ENCODE measurements at regions not wholly inside any gene's neighbourhood (a gene's known extent, or its start where the extent isn't known, plus 50 kb on each side); places are given as distances from the start of the nearest gene placed in this dataset.

DNA sequence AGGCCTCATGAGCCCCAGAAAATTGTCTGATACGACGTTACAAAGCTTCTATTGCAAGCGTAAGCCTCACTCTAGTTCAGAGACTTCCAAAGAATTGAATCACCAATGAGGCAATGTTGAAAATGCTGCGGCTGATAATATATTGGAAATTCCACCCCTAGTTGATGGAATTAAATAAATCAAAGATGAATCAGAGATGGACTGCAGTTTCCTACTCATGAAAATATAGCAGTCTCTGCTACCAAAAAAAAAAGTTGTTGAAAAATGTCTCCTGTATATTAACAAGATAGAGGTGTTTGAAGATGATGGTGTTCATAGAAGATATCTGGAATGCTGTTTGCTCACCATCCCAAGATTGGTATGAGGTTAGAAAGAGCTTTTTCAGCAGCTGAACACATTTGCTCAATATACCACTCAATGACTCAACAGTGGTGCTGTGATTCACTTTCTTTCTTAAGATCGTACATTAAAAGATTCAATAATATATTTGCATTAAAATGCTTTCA, 99.8 kb upstream of the ARHGAP28 start:
- Mint-ChIP-seq H3K27ac (no peak overlapping the region), H3K4me3 (ENCODE audit: low read depth) (no peak overlapping the region), H3K4me1 (ENCODE audit: low read depth) (no peaks in the 10 kb centered on the region), H3K27me3 (ENCODE audit: low read depth) (no peaks in the 10 kb centered on the region), H3K9me3 (peaks cover 3% of the 10 kb centered on the region), H3K36me3 (ENCODE audit: low read depth) (no peaks in the 10 kb centered on the region)
- intact Hi-C loops (cut with micrococcal nuclease) = no loop called here
- DNase-seq (ENCODE audit: low spot score) = no peak

DNA sequence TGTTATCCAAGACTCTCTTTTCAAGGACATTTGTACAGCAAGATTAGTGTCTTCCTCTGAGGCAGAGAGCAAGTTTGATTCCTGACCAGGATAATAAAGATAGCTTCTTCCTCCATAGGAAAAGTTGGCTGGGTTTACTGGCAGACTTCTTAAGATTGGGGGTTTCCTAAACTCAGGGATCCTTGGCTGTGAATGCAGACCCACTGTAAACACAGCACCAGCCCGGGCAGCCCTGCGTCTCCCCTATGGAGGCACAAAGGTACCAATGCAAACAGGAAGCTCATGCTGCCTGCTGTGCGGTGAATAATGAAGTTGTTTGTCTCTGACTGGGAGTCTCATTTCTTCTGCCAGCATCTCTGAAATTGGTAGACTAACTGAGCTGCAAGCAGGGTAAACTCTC, 96.2 kb upstream of the ARHGAP28 start:
- H3K9me3 Mint-ChIP-seq = peaks cover 3% of the 10 kb centered on the region
- no peak for DNase-seq (ENCODE audit: low spot score)
- H3K27ac Mint-ChIP-seq = no peak overlapping the region
- H3K4me1 Mint-ChIP-seq (ENCODE audit: low read depth) = no peaks in the 10 kb centered on the region
- H3K4me3 Mint-ChIP-seq (ENCODE audit: low read depth) = no peak overlapping the region
- intact Hi-C loops (cut with micrococcal nuclease) = no loop called here
- no peaks in the 10 kb centered on the region for H3K27me3 Mint-ChIP-seq (ENCODE audit: low read depth)
- no peaks in the 10 kb centered on the region for H3K36me3 Mint-ChIP-seq (ENCODE audit: low read depth)

DNA sequence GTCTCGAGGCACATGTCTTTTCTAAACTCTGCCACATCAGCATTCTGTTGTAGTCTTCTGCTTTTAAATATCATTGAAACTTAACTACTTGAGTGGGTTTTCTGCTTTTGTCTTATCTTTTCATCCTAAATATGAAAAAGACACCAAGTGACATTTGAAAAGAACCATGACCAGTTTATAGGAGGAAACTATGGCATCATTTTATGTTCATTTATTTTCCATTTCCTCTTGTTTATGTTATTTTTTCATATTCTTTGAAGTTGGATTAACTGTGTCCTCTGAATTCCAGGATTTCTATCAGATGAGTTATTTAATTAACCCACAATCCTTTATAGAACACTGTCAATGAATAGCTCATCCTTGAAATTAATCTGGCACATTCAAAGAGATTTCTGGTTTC, 93.4 kb upstream of the ARHGAP28 start:
- Mint-ChIP-seq H3K27me3 (ENCODE audit: low read depth) (no peaks in the 10 kb centered on the region), H3K4me1 (ENCODE audit: low read depth) (no peaks in the 10 kb centered on the region), H3K36me3 (ENCODE audit: low read depth) (no peaks in the 10 kb centered on the region), H3K4me3 (ENCODE audit: low read depth) (no peak overlapping the region), H3K27ac (no peak overlapping the region), H3K9me3 (peaks cover 3% of the 10 kb centered on the region)
- no peak for DNase-seq (ENCODE audit: low spot score)
- intact Hi-C loops (cut with micrococcal nuclease) = no loop called here

DNA sequence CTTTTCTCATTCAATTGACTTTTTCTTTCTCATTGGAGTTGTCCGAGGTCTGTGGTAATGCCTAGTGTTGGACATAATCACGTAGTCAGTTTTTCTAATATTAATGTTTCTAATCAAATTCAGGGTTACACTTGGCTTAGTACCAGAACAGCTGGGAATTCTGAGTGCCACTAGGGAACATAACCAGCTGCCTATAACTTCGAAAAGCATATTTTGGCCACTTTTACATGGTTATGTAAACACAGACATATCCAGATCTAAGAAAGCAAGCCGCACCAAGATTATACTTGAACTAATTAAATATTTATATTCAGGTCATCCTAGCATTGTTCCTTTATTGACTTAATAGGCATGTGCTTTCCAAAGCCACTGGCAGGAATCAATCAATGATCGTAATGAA, 91.1 kb upstream of the ARHGAP28 start:
- H3K27me3 Mint-ChIP-seq (ENCODE audit: low read depth) = no peaks in the 10 kb centered on the region
- H3K27ac Mint-ChIP-seq = no peak overlapping the region
- no peaks in the 10 kb centered on the region for H3K36me3 Mint-ChIP-seq (ENCODE audit: low read depth)
- intact Hi-C loops (cut with micrococcal nuclease) = no loop called here
- no peak overlapping the region for H3K4me3 Mint-ChIP-seq (ENCODE audit: low read depth)
- no peak for DNase-seq (ENCODE audit: low spot score)
- no peaks in the 10 kb centered on the region for H3K9me3 Mint-ChIP-seq
- no peaks in the 10 kb centered on the region for H3K4me1 Mint-ChIP-seq (ENCODE audit: low read depth)

DNA sequence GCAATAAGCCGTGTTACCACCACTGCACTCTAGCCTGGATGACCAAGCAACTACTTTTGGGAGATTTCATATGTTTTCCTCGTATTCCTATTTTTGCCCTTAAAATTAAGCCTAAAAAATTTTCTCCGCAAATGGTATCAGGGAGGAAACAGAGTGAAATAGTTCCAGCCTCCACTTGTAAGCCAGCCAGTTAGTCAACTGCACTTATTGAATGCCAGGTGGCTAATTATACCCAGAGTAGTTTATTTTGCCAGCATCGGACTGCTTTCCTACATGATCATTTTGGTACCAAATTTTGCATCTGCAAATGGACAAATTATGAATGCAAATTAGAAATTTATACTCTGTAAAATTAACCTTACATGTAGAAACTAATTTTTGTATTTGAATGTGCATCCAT, 90.2 kb upstream of the ARHGAP28 start:
- Mint-ChIP-seq H3K27me3 (ENCODE audit: low read depth) (no peaks in the 10 kb centered on the region), H3K27ac (no peak overlapping the region), H3K36me3 (ENCODE audit: low read depth) (no peaks in the 10 kb centered on the region), H3K9me3 (no peaks in the 10 kb centered on the region), H3K4me1 (ENCODE audit: low read depth) (no peaks in the 10 kb centered on the region), H3K4me3 (ENCODE audit: low read depth) (no peak overlapping the region)
- DNase-seq (ENCODE audit: low spot score) = no peak
- intact Hi-C loops (cut with micrococcal nuclease) = no loop called here

DNA sequence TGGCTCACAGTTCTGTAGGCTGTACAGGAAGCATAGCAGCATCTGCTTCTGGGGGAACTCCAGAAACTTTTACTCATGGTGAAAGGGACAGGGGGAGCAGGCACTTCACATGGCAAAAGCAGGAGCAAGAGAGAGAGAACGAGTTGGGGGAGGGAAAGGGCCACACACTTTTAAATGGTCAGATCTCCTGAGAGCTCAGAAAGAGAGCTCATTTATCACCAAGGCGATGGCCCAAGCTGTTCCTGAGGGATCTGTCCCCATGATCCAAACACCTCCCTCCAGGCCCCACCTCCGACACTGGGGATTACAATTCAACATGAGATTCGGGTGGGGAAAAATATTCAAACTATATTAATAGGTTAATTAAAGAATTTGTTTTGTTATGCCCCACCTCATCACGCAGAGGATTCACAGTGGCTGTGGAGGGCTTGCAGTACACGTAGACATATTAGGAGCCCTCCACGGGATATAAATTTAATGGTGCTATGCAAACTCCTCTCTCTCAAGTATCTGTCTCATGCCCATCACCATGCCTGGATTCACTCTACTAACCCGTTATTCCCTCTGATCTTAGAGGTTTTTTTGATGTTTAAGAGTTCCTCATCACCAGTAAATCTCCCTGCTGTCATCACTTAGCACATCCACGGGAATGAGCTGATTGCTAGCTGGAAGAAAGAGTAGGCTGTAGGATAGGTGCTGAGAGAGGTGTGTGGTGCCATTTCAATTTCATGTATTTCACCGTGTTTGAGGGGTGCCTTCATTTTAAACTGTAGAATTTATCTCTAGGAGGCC, 84.5 kb upstream of the ARHGAP28 start:
- no peaks in the 10 kb centered on the region for H3K9me3 Mint-ChIP-seq
- intact Hi-C loops (cut with micrococcal nuclease) = no loop called here

DNA sequence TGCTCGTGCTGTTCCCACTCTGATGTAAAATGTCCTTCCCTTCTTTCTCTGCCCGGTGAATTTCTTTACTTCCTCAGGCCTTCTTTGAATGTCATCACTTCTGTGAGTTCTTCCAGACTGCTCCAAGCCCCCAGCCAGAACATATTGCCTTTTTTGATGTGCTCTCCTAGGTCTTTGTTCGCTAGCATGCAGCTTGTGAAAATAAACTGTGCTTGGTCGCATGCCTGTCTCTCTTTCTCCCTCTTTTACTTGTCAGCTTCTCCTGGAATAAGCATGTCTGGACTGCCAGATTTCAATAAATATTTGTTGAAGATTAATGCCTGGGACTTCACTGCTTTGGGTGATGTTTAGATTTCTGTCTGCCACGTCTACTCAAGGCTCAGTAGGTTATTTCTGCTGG, 82.7 kb upstream of the ARHGAP28 start:
- H3K27ac Mint-ChIP-seq = no peak overlapping the region

More for the DNA sequence above, 84.5 kb upstream of the ARHGAP28 start:
- no peak for DNase-seq (ENCODE audit: low spot score)
- Mint-ChIP-seq H3K4me3 (ENCODE audit: low read depth) (no peak overlapping the region), H3K36me3 (ENCODE audit: low read depth) (no peaks in the 10 kb centered on the region), H3K27me3 (ENCODE audit: low read depth) (no peaks in the 10 kb centered on the region), H3K27ac (no peak overlapping the region), H3K4me1 (ENCODE audit: low read depth) (no peaks in the 10 kb centered on the region)

DNA sequence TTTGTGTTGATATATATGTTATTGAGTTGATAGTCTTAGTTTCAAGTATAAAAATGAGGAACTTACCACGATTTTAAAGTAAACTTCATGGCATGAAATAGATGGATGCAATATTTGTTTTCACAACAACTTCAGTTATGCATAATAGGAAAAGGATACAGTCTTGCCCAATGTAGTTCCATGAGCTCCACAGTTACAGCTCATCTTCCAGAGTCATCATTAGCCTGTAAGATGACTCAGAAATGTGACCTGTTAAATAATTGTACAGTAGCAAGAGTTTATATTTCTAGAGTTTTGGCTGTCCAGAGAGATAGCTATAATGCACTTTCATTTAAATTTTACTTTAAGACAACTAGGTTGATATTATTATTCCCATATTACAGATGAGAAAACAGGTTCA, 80.9 kb upstream of the ARHGAP28 start:
- Mint-ChIP-seq H3K27me3 (ENCODE audit: low read depth) (no peaks in the 10 kb centered on the region), H3K9me3 (peaks cover 2% of the 10 kb centered on the region), H3K4me3 (ENCODE audit: low read depth) (no peak overlapping the region), H3K36me3 (ENCODE audit: low read depth) (no peaks in the 10 kb centered on the region), H3K27ac (no peak overlapping the region), H3K4me1 (ENCODE audit: low read depth) (no peaks in the 10 kb centered on the region)
- intact Hi-C loops (cut with micrococcal nuclease) = no loop called here
- no peak for DNase-seq (ENCODE audit: low spot score)

More for the DNA sequence above, 82.7 kb upstream of the ARHGAP28 start:
- H3K27me3 Mint-ChIP-seq (ENCODE audit: low read depth) = no peaks in the 10 kb centered on the region
- intact Hi-C loops (cut with micrococcal nuclease) = no loop called here
- H3K4me3 Mint-ChIP-seq (ENCODE audit: low read depth) = no peak overlapping the region
- no peaks in the 10 kb centered on the region for H3K36me3 Mint-ChIP-seq (ENCODE audit: low read depth)
- no peaks in the 10 kb centered on the region for H3K4me1 Mint-ChIP-seq (ENCODE audit: low read depth)
- DNase-seq (ENCODE audit: low spot score) = no peak
- no peaks in the 10 kb centered on the region for H3K9me3 Mint-ChIP-seq

DNA sequence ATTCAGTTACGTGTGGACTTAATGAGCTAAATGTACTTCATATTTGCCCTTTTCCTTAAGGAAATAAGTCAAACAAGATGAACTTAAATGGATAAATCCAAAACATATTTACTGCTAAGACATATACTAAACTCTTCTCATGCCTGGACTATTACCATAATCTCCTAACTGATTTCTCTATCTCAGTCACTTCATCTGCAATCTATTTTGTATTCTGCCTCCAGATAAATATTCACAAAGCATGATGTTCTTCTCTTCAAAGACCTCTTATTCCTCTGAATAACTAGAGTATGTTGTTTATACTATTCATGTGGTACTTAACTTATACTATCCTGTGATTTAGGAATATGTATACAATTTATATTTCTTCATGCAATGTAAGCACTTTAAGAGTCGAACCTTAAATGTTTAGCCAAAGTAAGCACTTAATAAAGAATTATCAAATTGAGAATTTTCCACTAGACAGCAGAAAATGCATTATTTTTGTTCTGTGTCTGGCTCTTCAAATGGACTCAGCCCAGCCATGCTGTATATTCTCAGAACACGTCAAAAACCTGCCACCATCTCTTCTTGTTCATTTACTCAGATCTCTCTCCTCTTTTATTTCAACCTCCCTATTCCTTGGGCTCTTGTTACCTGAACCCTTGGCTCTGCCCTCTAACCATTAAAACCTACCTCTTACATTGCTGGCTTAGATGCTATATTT, 79.9 kb upstream of the ARHGAP28 start:
- H3K4me3 Mint-ChIP-seq (ENCODE audit: low read depth) = no peak overlapping the region

DNA sequence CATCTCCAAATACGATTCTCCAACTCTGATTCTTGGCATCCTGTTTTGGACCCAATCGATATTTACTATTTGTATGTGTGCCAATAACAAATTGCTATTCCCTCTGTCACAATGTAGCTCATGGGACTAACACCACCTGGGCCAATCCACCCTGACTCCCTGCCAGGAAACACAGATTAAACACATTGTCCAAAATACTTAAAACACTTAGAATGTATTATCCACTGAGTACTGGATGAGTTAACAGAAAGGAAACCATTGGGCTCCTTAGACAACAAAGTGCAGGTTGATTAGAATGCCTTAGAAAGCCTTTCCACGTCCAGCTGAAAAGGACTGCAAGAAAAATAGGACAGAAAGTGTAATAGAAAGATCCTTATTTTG, 79.4 kb upstream of the ARHGAP28 start:
- no peaks in the 10 kb centered on the region for H3K4me1 Mint-ChIP-seq (ENCODE audit: low read depth)
- H3K9me3 Mint-ChIP-seq = peaks cover 12% of the 10 kb centered on the region
- intact Hi-C loops (cut with micrococcal nuclease) = no loop called here
- H3K27ac Mint-ChIP-seq = no peak overlapping the region
- no peaks in the 10 kb centered on the region for H3K36me3 Mint-ChIP-seq (ENCODE audit: low read depth)
- no peak for DNase-seq (ENCODE audit: low spot score)
- no peak overlapping the region for H3K4me3 Mint-ChIP-seq (ENCODE audit: low read depth)
- H3K27me3 Mint-ChIP-seq (ENCODE audit: low read depth) = no peaks in the 10 kb centered on the region

More for the DNA sequence above, 79.9 kb upstream of the ARHGAP28 start:
- Mint-ChIP-seq H3K9me3 (peaks cover 10% of the 10 kb centered on the region), H3K27ac (no peak overlapping the region), H3K27me3 (ENCODE audit: low read depth) (no peaks in the 10 kb centered on the region), H3K4me1 (ENCODE audit: low read depth) (no peaks in the 10 kb centered on the region), H3K36me3 (ENCODE audit: low read depth) (no peaks in the 10 kb centered on the region)
- intact Hi-C loops (cut with micrococcal nuclease) = no loop called here
- DNase-seq (ENCODE audit: low spot score) = no peak

DNA sequence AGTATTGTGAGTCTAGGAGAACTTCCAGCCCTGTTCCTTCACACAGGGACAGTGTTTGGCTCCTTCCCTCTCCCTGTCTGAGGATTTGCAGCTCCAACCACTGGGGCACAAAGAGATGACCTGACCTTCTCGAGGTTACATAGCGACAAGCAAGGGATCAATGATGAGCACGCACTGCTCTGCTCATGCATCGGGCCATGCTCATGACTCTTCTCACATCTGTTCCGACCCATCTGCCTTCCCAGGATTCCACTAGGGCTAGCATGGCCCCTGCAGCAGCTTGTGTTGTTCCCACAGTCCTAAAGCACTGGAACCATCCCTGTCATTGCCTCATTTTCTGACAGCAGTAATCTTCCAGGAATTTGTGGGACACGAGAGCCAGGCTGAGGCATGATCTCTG, 78.8 kb upstream of the ARHGAP28 start:
- Mint-ChIP-seq H3K27ac (no peak overlapping the region), H3K27me3 (ENCODE audit: low read depth) (no peaks in the 10 kb centered on the region), H3K36me3 (ENCODE audit: low read depth) (no peaks in the 10 kb centered on the region), H3K4me3 (ENCODE audit: low read depth) (no peak overlapping the region), H3K4me1 (ENCODE audit: low read depth) (no peaks in the 10 kb centered on the region), H3K9me3 (peaks cover 17% of the 10 kb centered on the region)
- intact Hi-C loops (cut with micrococcal nuclease) = no loop called here
- DNase-seq (ENCODE audit: low spot score) = no peak

DNA sequence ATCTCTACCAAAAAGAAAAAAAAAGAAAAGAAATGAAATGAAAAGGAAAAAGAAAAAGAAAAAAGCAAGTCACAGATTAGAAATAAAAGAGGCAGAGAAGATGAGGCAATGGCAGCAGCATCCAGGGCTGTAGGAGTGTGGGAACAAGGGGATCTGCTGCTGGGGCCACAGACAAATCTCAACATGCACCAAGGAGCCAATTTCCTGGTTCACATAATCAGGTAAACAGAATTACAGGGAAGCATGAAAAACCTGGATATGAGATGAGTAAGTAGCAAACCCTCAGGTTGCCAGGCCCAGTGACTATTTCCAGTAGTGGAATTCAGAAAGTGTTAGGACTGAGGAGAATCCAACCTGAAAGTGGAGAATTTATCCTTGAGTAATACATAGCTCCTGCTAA, 77.4 kb upstream of the ARHGAP28 start:
- peaks cover 22% of the 10 kb centered on the region for H3K9me3 Mint-ChIP-seq
- no peak overlapping the region for H3K4me3 Mint-ChIP-seq (ENCODE audit: low read depth)
- no peaks in the 10 kb centered on the region for H3K27me3 Mint-ChIP-seq (ENCODE audit: low read depth)
- no peaks in the 10 kb centered on the region for H3K4me1 Mint-ChIP-seq (ENCODE audit: low read depth)
- H3K36me3 Mint-ChIP-seq (ENCODE audit: low read depth) = no peaks in the 10 kb centered on the region
- intact Hi-C loops (cut with micrococcal nuclease) = no loop called here
- DNase-seq (ENCODE audit: low spot score) = no peak
- no peak overlapping the region for H3K27ac Mint-ChIP-seq

DNA sequence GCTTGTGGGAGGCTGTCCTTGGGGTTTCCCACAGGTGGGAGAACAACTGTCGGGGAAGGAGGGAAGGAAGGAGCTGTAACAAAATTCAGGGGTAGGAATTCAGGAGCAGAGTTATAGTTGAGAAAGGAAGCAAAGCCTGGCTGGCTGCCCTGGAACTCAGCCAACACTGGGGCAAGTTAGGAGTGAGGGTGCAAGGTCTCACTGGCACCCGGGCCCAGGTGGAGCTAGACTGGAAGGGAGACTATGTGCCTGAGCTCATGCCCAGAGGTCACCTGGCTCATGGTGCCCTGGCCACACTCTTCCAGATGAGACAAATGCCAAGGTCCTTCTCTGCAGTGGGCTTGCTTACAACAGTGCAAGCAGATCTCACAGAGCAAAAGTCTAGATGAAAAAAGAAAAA, 75.6 kb upstream of the ARHGAP28 start:
- Mint-ChIP-seq H3K27me3 (ENCODE audit: low read depth) (no peaks in the 10 kb centered on the region), H3K4me3 (ENCODE audit: low read depth) (no peak overlapping the region), H3K4me1 (ENCODE audit: low read depth) (no peaks in the 10 kb centered on the region), H3K9me3 (peaks cover 22% of the 10 kb centered on the region), H3K36me3 (ENCODE audit: low read depth) (no peaks in the 10 kb centered on the region), H3K27ac (no peak overlapping the region)
- intact Hi-C loops (cut with micrococcal nuclease) = no loop called here
- no peak for DNase-seq (ENCODE audit: low spot score)

All from activated T-helper 2 cell treated with anti-CD3 and anti-CD28 coated beads, Interferon-gamma antibody, Interleukin-2, Interleukin-4, amounts not matched to agents 10 μg/mL and 5 μg/mL and 100 μg/mL, durations not matched to agents 14 hours and 24 hours and 36 hours (primary cell).